ENCODE measurements at regions not wholly inside any gene's neighbourhood (a gene's known extent, or its start where the extent isn't known, plus 50 kb on each side); places are given as distances from the start of the nearest gene placed in this dataset.
A peak's percentile ranks its signal among the peaks of the same experiment; 100 is the strongest.

GRCh38 chr21:41689289-41689583 lies 77.6 kb downstream of the RIPK4 start:
- no peak for DNase-seq

GRCh38 chr21:41687633-41688032 lies 79.2 kb downstream of the RIPK4 start:
- no peak for DNase-seq

DNA sequence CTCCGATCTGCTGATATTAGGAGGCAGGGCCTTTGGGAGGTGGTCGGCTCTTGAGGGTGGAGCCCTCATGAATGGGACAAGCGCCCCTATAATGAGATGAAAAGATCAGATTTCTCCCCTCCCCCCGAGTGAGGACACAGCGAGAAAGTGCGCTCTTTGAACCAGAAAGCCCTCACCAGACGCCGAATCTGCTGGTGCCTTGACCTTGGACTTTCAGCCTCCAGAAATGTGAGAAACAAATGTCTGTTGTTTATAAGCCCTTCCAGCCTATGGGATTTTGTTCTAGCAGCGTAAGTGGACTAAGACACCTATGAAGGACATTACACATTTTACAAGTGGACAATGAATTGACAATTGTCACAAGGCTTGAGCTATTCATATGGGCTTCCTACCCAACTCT lies 80.2 kb downstream of the RIPK4 start:
- DNase-seq: no peak

GRCh38 chr21:41685511-41686149 lies 81.2 kb downstream of the RIPK4 start:
- no peak for DNase-seq

DNA sequence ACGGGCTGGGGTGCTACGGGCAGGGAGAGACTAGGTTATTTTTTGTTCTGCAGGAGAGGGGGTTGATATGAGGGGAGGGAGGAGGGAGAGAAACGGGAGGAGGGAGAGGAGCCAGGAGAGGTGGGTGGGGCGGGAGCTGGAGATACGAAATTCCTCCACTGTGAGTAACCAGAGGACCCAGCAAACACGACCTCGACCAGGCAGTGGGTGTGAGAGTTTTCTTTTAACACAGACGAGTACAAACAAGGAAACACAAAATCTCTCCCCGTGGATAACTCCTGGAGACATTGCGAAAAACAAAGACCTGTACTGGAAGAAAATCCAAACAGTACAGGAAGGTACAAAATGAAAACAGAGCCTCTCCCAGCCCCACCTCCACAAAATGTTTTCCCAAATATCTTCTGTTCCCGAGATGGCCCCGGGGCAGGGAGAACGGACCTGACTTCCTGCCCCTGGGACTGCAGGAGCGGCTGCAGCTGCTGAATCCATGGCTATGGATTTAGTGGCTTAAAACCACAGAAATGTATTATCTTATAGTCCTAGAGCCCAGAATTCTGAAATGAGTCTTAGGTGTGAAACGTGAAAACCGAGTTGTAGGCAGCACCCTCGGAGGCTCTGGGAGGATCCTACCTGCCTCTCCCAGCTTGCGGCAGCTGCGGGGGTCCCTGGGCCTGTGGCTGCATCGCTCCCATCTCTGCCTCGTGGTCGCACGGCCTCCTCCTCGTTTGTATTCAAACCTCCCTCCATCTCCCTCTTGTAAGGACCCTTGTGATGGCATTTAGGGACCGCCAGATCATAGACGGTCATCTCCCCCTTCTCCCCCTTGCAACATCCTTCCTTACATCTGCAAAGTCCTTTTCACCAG lies 82.2 kb downstream of the RIPK4 start:
- DNase-seq: no peak

- DNase-seq: no peak
Measured at GRCh38 chr21:41683815-41684214, 83.0 kb downstream of the RIPK4 start.

- no peak for DNase-seq
Measured at GRCh38 chr21:41682719-41683179, 84.1 kb downstream of the RIPK4 start.

- DNase-seq: no peak
Measured at GRCh38 chr21:41681939-41682718, 84.7 kb downstream of the RIPK4 start.

GRCh38 chr21:41681348-41681801 lies 85.5 kb downstream of the RIPK4 start:
- DNase-seq: no peak

DNA sequence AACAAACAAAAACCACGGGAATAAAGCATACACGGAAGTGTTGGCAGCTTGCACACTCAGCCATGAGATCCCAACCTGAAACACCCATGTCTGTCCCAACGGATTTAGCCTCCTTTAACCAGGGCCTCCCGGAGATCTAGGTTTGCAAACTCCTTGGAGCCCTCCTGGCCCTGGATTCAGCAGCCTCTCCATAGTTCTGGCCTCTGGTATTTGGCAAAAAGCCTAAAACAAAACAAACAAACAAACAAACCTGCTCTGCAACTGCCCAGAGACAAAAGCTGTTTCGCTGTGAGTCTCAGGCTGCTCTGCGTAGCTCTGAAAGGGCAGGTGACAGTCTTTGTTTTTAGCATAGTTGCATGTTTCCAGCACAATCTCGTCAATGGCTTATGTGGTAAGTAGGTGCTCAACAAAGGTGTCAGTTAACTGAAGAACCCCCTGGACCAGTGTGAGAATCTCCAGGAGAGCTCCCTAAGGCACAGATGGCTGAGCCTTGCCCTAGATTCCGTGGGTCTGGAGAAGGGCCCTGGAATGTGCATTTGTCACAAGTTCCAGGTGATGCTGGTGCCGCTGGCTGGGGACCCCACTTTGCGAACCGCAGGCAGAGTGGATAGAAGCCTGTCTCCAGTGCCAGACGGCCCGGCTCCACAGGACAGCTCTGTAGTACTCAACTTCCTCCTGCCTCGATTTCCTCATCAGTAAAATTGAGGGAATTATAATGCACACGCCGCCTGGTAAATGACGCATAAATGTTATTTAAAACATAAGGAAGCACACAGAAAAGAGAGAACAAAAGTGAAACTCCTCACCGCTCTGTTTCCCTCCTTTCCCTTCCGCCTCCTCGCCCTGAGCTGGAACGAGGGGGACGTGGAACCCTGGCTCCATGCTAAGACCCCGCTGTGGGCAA lies 86.2 kb downstream of the RIPK4 start:
- DNase-seq: no peak

DNA sequence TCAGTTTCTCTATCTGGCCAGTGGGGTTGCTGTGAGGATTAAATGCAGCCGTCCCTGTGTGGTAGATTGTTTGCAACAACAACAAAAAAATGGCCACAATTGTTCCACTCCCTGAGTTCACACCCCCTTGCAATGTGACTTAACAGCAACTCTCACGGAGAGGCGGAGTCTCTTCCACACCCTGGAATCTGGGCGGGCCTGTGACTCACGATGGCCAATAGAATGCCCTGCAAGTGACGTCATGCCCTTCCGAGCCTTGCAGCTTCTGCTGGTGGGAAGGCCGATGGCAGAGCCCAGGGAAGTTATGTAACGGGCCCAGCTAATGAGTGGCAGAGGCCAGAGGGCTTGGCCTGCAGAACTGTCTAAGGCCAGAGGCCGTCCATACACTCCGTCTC lies 87.9 kb downstream of the RIPK4 start:
- peak; percentile 65 to 77 for DNase-seq

GRCh38 chr21:41678016-41678923 lies 88.6 kb downstream of the RIPK4 start:
- no peak for DNase-seq

- DNase-seq: no peak
Measured at GRCh38 chr21:41677671-41678015, 89.2 kb downstream of the RIPK4 start.

DNA sequence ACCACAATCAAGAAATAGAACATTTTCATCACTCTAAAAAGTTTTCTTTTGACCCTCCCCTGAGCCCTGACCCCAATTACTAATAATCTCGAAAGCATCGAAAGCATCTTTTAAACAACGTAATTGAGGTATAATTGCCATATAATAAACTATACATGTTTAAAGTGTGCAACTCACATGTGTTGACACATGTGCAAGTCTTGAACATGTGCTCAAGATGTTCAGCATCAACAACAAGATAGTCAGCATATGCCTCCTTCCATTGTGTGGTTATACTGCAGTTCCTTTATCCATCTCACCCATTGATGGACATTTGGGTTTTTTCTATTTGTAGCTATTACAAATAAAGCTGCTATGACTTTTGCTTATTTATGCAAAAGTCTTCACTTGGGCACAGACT lies 90.7 kb downstream of the RIPK4 start:
- no peak for DNase-seq

DNA sequence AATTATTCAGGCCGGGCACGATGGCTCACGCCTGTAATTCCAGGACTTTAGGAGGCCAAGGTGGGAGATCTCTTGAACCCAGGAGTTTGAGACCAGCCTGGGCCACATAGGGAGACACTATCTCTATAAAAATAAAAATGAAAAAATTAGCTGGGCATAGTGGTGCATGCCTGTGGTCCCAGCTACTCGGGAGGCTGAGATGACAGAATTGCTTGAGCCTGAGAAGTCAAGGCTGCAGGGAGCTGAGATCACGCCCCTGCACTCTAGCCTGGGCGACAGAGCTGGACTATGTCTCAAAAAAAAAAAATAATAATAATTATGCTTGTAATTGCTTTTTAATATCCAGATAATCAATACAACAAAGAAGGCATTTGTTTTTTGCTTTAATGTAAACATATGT lies 91.3 kb downstream of the RIPK4 start:
- DNase-seq: no peak

- no peak for DNase-seq
Measured at GRCh38 chr21:41674402-41674801, 92.5 kb downstream of the RIPK4 start.

DNA sequence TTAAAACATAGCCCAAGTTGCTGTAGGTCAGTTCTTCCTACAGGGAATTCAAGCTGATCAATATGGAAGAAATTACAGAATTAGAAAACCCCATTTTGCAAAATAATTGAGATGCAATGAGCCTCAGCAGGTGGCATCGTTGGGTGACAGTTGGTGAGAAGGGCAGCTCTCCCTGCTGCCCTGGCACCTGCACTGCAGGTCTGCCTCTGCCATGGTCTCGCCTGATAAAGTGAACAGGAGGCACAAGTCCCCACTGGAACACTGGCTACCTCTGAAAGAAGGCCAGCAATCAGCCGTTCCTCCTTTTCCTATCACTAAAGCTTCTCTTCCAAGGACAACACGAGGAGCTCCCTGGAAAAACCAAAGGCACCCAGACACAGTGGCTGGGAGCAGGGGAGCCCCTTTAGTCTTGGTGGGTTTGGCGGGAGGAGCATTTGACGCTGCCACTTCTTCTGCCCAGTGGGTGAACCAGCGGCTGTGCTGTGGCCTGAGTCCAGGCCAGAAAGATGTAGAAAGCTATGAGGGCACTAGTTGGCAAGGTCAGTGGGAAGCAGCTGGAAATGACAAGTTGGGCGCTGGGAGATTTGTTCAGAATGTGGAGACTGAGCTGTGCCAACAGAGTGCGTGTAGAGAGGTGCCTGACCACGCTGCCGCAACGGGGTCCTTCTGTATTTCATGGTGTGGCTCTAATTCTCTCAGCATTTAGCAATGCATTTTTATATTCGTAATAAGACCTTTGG lies 93.1 kb downstream of the RIPK4 start:
- DNase-seq: no peak

GRCh38 chr21:41673071-41673470 lies 93.8 kb downstream of the RIPK4 start:
- no peak for DNase-seq

GRCh38 chr21:41672543-41672915 lies 94.3 kb downstream of the RIPK4 start:
- DNase-seq: no peak

GRCh38 chr21:41671859-41672542 lies 94.9 kb downstream of the RIPK4 start:
- no peak for DNase-seq
